ENCODE measurements at regions not wholly inside any gene's neighbourhood (a gene's known extent, or its start where the extent isn't known, plus 50 kb on each side); places are given as distances from the start of the nearest gene placed in this dataset.
"Not testable (repeated sequence)": the region's sequence is repeated elsewhere in the genome, so short reads cannot be mapped to it uniquely, and the experiment has no call there.

DNA sequence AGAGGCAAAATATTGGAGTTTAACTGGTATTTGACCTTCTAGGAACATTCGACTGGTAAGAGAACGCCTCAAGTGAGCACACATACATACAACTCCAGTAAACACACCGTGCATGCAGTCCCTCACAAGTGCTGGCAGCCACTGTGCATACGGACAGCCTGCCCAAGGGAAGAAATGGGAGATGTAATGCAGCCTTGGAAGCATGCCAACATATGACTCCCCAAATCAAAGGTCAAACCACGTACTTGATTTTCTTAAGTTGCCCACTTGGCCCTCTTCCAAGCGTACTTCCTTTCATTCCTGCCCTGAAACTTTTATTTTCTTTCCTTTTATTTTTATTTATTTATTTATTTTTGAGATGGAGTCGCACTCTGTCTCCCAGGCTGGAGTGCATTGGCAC is 206.6 kb downstream of the SPRY1 start:
- no peak for DNase-seq

DNA sequence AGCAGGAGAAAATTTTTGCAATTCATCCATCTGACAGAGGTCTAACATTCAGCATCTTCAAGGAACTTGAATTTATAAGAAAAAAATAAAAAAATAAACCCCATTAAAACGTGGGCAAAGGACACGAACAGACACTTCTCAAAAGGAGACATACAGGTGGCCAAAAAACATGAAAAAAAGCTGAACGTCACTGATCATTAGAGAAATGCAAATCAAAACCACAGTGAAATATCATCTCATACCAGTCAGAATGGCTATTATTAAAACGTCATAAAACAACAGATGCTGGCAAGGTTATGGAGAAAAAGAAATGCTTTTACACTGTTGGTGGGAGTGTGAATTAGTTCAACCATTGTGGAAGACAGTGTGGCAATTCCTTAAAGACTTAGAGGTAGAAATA is 209.2 kb downstream of the SPRY1 start:
- not testable (repeated sequence) for DNase-seq

DNA sequence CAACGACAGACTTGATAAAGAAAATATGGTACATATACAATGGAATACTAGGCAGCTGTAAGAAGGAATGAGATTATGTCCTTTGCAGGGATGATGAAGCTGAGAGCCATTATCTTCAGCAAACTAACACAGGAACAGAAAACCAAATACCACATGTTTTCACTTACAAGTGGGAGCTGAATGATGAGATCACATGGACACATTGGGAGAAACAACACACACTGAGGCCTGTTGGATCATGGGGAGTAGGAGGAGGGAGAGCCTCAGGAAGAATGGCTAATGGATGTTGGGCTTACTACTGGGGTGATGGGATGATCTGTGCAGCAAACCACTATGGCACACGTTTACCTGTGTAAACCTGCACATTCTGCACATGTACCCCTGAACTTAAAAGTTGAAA is 209.7 kb downstream of the SPRY1 start:
- no peak for DNase-seq

DNA sequence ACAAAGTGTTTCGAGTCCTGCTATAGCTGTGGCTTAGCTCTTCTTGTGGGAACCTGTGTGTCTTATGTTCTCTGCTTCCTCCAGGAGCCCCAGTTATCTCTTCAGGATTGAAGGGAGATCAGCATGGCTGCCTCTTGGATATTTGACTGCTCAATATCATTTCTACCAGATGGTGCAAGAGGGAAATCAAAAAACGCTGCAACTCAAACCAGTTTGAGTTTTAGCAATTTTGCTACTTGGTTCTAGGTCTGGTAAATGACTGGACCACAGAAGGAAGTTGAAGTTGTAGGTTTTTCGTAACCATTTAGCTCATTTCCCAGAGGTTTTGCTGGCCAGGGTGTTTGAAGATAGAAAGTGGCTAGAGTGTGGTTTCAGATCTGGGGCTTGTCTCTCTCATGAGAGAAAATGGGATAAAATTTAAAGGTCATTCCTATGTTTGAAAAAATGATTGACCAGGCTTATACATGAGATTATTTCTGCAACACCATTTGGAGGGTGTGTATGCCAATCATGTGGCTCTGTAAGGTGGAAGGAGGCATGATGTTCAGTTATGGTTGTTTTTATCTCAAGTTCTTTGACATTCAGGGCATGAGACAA is 210.4 kb downstream of the SPRY1 start:
- DNase-seq, result no peak

DNA sequence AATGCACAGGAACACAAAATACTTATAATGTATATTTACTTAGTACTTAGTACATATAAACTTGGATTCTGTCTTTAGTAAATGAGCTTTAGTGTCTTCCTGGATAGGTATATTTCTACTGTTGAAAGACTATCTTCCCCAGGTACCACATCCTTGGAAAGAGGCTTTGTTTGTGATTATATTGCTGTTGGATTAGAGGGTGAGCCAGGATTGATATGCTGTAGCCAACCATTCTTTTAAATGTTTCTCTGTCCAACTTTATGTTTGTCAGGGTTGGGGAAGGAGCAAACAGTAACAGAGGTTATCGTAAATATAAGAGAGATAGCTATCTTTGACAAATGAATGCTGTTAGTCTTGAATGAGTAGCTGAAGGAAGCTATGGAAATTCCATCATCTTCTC is 213.2 kb downstream of the SPRY1 start:
- no peak for DNase-seq

DNA sequence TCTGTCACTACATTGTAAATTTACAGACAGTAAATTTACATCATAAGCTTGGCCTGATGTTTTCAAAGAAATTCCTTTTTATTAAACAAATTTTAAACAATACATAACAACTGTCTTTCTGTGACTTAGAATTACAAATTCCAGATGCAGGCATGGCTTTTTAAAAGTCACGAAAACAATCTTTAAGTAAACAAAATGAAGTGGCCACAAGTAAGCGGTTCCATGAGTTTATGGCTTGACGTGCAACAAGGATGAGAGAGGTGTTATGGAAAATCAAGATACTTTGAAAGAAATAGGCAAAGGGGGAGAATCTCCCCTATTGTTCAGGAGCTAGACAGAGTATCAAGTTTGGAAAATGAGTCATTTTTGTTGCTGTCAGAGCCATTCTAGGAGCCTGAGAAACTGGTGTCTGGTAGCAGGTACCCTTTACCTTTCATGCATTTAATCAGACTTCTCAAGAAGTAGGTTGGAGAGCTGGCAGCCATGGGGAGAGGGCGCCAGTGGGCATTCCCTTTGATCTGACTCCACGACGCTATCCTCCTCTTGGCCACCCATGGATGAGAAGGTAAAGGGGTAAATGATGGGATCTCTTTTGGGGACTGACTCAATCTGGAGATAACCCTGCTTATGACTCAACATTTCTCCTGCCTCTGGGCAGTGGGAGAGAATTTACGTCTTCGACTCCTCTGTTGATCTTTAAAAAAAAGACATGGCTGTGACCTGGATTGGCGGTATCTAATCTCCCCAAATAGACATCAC is 217.2 kb downstream of the SPRY1 start:
- no peak for DNase-seq

DNA sequence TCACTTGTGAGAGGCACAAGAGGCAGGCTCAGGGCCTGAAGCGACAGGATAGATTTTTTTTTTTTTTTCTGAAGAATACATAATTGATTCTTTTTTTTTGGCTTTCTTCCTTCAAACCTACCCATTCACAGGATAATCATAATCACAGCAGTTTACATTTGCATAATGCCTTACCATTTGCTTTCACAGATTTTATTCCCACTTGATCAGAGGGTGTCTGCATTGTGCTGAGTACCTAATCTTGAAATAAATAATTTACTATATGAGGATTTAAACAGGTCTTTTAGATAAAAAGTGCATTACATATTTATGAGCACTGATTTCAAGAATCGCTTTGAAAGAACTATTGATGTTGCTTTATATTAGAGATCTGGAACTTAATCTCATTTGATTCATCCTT is 219.3 kb downstream of the SPRY1 start:
- DNase-seq, result no peak

DNA sequence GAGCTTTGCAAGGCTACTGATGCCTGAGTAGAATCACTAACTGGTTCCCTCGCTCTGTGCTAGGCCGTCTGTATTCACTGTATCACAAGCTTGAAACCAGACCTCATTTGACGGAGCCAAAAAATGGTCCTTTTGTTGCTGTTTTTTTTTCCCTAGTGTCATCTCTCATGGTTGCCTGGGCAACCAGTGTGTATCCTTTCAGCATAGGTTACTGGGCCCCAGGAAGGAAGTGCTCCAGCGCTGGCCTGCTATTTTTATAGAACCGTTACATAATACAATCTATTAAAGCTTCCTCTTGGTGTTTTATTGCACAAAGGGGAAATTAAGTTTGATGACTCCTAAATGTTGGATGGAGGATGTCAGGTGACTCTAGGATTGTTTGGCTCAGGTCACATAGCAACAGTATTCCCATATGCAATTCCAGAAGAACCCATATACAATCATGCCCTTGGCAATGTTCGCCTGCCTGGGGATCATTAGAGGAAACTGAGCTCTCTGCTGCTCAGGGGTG is 220.4 kb downstream of the SPRY1 start:
- no peak for DNase-seq

DNA sequence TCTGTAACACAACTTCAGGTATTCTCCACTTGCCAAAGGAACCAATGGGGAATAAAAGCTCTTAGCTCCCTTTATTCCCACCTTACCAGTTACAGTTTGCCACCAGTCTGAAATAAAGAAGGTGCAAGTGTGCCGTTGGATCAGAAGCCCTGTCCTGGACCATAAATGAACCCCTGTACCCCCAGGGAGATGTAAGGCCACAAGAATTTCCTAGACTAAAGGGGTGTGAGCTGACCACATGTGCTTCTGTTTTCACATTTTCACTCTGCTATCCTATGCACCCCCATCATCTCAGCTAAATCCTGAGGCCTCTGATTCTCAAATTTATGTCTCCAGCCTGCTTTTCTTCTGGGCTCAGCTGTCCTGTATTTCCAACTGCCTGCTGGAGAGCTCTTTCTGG is 221.2 kb downstream of the SPRY1 start:
- DNase-seq, result no peak

DNA sequence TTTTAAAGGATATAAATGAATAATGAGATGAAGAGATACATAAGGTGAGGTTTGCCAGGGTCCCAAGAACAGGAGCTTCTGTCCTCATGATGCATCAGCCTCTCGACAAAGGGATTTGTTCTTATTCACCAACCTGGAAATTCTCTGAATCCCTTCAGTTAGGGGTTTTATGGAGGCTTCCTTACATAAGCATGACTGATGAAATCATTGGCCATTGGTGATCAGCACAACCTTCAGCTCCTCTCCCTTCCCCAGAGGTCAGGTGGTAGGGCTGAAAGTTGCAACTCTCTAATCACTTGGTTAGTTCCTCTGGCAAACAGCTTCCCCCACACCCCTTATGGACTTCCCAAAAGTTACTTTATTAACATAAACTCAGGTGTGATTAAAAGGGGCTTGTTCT is 222.0 kb downstream of the SPRY1 start:
- no peak for DNase-seq

DNA sequence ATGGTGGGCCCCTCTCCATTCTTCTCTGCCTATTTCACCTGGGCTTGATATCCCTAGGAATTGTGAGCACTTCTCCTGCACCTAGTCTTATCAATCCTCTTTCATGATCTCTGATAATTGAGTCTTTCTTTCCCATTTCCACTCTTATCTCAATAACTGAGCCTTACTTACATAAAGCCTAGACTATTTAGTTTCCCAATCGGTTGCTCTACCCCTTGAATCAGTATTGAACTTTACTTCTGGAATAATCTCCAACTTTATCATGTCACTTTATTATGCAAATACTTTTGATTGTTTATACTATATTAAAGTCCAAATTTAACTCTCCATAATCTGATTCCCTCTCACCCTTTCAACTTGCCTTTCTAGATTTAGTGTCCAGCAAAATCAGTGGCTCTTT is 222.7 kb downstream of the SPRY1 start:
- no peak for DNase-seq

DNA sequence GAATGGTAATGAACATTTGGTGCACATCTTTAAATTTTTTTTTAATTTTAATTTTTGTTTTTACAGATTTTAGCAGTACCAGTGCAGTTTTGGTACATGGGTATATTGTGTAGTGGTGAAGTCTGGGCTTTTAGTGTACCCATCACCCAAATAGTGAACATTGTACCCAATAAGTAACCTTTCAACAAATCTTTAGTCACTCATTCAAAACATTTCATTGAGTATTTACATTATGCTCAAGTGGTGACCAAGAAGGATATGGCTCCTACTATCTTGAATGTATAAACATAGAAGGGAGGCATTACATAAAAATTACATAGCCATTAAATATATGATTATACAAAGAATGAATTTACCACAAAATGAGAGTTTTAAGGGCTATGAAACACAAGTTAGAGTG is 223.3 kb downstream of the SPRY1 start:
- DNase-seq, result no peak

DNA sequence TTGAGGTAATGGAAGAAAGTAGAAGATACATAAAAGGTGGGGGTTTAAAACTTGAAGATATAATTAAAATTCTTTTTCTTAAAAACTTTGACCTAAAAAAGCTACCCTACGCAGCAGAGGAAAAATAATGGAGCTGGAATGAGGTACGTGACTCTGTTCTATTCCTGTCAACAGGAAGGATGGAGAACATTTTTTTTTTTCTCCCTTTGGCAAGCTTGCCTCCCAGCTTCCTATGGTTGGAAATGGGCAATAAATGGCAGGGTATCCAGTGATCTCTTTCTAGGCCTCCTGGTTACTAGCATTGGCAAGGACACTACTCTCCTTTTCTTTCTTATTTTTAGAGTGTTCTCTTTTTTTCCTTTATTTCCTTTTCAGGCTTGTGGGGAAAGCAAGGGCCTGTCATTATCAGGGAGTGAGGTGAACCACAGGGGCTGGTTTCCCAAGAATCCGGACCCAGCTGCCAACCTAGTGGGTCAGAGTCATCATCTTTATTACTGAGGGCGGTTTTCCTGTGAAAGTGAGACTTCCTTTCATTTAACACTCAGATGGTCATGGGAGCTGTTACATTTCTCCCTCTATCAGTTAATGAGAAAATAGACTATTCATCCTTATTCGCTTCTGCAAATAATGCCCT is 224.6 kb downstream of the SPRY1 start:
- no peak for DNase-seq

DNA sequence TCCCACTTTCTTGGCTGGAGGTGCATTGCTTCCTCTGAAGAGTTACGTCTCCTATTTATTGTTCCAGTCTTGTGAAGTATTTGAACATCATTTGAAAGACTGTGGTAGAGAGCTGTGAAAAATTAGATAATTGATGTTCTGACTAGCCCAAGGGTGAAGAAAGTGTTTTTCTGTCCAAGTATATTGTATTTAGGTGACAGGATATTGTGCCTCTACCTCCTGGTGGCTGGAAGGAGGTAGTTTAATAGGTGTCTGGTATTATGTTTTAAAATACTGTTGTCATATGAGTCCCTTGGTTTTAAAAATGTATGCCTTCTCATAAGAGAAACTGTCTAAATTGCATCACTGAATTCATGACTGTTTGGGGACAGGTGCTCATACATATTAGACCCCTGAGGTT is 226.0 kb downstream of the SPRY1 start:
- DNase-seq, result no peak

DNA sequence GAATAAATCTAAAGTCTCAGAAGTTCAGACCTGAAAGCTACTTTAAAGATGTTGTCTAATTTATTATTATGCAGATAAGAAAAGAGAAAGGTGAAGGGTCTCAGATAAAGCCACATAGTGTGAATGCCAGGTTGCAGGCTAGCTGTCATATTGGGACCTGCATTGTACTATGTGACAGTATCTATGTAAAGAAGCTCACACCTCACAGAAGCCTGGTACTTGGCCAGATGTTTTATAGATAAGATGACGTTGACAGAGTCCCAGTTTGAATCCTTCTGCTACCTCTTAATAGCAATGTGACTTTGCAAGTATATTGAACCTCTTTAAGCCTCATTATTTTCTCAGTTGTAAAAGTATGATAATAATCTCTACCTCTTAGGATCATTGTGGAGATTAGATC is 227.0 kb downstream of the SPRY1 start:
- no peak for DNase-seq

DNA sequence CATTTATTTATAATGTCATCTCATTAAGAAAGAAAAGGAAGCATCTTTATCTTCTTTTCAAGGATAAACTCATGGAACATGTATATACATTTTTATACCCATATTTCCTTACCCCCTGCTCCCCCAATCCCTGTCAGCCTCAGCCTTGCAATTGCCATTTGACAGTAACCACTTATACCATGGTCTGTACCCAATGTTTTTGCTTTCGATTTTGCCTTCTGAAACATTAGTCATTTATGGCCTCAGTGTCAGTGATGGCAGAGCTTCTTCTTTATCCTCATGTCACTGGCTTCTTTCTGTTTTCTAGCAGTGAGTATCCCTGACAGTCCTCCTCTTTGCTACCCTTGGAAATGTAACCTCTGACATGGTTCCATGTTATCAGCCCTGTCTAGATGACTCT is 228.4 kb downstream of the SPRY1 start:
- DNase-seq, result no peak

DNA sequence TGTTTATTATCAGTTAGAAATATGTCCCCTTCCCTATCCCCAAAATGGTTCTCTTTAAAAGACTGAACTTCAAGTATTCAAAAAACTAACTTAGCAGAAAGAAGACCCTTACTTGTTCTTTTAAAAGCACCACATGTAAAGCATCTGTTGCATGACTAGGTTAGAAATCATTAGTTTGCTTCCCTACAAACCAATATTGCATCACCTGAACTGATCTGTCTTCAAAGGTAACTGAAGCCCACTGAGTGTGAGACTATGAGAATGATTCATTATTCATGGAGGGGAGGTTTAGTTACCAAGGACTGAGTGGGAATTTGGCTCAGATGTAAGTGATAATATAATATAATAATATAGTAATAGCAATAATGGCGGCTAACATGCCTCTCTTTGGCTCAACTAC is 231.7 kb downstream of the SPRY1 start:
- DNase-seq, result no peak

DNA sequence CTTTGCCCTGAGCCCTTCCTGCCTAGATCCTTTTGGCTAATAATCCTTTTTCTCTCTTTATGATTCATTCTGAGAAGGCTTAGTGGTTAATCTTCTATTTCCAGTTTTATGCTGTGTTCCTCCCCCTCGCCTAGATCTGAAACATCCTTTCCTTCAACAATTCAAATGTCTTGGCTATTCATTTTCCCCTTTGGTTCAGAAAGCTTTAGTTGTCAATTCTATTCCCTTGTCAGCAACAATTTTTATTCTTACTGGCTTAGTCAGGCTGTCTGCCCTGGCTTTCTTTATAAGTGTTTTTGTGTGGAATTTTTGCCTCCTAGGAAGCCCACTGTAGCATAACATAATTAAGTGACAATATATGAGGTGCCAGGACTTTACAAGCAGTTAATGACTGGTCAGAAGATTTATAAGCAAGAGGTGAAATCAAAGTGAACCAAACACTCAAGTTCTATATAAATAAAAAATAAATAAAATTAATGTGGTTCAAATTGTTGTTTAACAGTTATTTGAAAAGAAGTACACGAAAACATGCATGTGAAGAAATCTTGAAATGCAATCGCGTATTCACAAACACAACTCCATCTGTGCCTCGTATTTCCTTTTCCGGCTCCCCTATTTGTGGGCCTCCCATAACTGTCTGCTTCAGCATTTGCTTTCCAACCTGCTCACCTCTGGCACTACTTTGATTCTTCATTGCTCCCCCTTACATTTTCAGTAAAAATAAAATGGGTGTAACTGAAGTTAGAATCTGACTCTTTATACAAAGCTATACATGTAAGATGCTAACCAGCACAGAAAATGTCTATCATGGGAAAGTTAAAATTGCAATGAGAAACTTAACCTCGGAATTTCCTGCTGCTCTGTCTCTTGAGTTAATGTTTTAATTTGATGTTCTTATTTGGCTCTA is 235.4 kb downstream of the SPRY1 start:
- peak; percentile 45 for DNase-seq

DNA sequence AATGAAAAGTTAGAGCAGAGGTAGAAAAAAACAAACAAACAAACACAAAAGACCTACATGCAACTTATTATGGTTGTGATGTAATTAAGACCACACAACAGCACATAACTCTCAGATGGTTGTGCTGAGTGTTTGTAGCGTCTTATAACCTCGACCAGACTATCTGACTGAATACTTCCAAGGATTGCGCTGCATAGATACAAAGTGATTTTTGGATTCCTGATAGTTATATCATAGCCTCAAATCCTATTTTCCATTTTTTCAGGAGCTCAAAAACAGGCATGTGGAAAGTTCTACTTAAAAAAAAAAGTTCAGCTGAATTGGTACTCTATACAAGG is 236.1 kb downstream of the SPRY1 start:
- DNase-seq, result no peak

DNA sequence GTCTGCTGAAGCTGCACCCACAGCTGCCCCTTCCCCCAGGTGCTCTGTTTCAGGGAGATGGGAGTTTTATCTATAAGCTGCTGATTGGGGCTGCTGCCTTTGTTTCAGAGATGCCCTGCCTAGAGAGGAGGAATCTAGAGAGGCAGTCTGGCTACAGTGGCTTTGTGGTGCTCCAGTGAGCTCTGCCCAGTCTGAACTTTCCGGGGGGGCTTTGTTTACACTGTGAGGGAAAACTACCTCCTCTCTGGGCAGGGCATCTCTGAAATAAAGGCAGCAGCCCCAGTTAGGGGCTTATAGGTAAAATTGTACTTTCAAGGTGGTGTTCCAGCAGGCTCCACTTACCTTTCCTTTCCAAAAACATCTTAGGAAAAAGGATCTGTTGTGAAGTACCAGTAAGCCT is 242.2 kb downstream of the SPRY1 start:
- no peak for DNase-seq

DNA sequence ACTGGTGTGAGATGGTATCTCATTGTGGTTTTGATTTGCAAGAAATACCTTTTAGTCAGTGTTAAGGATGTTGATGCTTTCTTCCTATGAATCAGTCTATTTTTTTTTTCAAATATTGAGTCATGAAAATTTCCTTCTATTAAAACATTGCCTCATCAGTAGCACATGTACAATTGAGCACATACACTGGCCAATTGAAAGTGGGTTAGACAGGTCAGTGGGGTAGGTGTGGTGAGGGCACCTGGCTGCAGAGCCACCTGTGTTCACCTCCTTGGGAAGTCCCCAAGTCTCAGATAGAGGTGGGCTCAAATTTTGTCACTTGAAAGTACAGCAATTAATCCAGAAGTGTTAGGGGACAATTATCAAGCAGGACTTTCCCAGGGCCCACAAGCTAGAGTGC is 243.7 kb downstream of the SPRY1 start:
- no peak for DNase-seq

DNA sequence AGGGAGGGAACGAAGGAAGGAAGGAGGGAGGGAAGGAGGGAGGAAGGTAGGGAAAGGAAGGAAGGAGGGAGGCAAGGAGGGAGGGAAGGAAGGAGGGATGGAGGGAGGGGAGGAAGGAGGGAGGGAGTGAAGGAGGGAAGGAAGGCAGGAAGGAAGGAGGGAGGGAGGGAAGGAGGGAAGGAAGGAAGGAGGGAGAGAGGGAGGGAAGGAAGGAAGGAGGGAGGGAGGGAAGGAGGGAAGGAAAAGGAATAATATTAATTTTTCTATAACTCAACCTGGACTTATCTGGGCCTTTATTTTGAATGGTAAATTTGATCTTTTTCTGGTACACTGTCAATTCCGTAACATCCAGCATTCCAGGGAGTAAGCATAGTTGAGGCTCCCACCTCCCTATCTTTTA is 244.2 kb downstream of the SPRY1 start:
- no peak for DNase-seq

DNA sequence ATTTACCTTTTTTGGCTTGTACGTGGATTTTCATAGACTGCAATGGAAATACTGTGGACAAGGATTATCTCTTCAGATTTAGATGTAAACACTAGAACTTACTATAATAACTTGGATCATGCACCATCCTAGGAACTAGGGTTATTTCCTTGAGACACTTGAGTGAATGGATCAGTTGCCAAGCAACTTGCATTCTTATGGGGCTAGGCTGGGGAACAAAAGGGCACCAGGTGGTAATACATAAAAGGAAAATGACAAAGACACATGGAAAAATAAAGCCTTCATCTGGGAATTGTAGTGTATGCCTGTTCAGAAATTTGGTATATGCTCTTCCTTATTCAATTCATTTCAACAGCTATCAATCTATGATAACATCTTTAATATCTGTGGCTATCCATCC is 247.1 kb downstream of the SPRY1 start:
- no peak for DNase-seq
